Smooth muscle cell (in vitro differentiated cells): ENCODE measurements at regions not wholly inside any gene's neighbourhood (a gene's known extent, or its start where the extent isn't known, plus 50 kb on each side); places are given as distances from the start of the nearest gene placed in this dataset.
A peak's percentile ranks its signal among the peaks of the same experiment; 100 is the strongest.

ENCODE experiments used
- DNase-seq: peaks from one replicate; lab custom pipeline; 2025; ENCODE audit not compliant: unreplicated experiment; lab: John Stamatoyannopoulos, UW
- H2AFZ ChIP-seq: fragments of 200-600 bp; sonication (generic); 2 replicates; pipeline ENCODE4 v1.6.0; 2016; ENCODE audit warnings: antibody characterized with exemption, low read depth, mild to moderate bottlenecking
- H3F3A ChIP-seq: fragments of 200-600 bp; sonication (generic); 2 replicates; pipeline ENCODE4 v1.6.0; 2017; ENCODE audit warnings: antibody characterized with exemption, low read depth
- H3K27ac ChIP-seq: fragments of 200-600 bp; sonication (generic); 2 replicates; pipeline ENCODE4 v1.5.1; 2016; ENCODE audit warnings: low read depth, mild to moderate bottlenecking
- H3K27me3 ChIP-seq: fragments of 200-600 bp; sonication (generic); 2 replicates; pipeline ENCODE4 v1.6.1; 2016; ENCODE audit warnings: low read depth, mild to moderate bottlenecking
- H3K36me3 ChIP-seq: fragments of 200-600 bp; sonication (generic); 2 replicates; pipeline ENCODE4 v1.5.1; 2016; ENCODE audit warnings: low read depth
- H3K4me1 ChIP-seq: fragments of 200-600 bp; sonication (generic); 2 replicates; pipeline ENCODE4 v1.5.1; 2016; ENCODE audit warnings: low read depth
- H3K4me2 ChIP-seq: fragments of 200-600 bp; sonication (generic); 2 replicates; pipeline ENCODE4 v1.6.0; 2016; ENCODE audit warnings: mild to moderate bottlenecking
- H3K4me3 ChIP-seq: fragments of 200-600 bp; sonication (generic); 2 replicates; pipeline ENCODE4 v1.5.1; 2016; ENCODE audit warnings: mild to moderate bottlenecking
- H3K79me2 ChIP-seq: fragments of 200-600 bp; sonication (generic); 2 replicates; pipeline ENCODE4 v1.6.0; 2016; ENCODE audit warnings: low read depth, mild to moderate bottlenecking
- H3K9ac ChIP-seq: fragments of 200-600 bp; sonication (generic); 2 replicates; pipeline ENCODE4 v1.6.0; 2016; ENCODE audit warnings: low read depth
- H3K9me3 ChIP-seq: fragments of 200-600 bp; sonication (generic); replicated peaks from 2 replicates; pipeline ENCODE4 v1.5.1; 2016; ENCODE audit warnings: low read depth
- H4K20me1 ChIP-seq: fragments of 200-600 bp; sonication (generic); 2 replicates; pipeline ENCODE4 v1.6.0; 2016; ENCODE audit warnings: low read depth
- CTCF ChIP-seq: fragments of 200-600 bp; sonication (generic); IDR thresholded peaks from 2 replicates; pipeline ENCODE4 v1.5.1; 2017; ENCODE audit warnings: borderline replicate concordance, mild to moderate bottlenecking, antibody characterized with exemption; ENCODE audit not compliant: insufficient read depth, poor library complexity, severe bottlenecking
- WGBS: methylation state at CpG from one replicate; pipeline ENCODE4 v1.1.7; 2016; ENCODE audit warnings: low lambda C conversion rate; 5-methylcytosine and 5-hydroxymethylcytosine counted together

GRCh38 chr12:23356927-23357708 lies 592.4 kb downstream of the SOX5 start:
- H3K27ac ChIP-seq, result no peak overlapping the region
- TF ChIP-seq CTCF, result no peak
- H3K27me3 ChIP-seq, result no peaks in the 10 kb centered on the region
- H3K4me3 ChIP-seq, result no peak overlapping the region
- no peaks in the 10 kb centered on the region for H3K36me3 ChIP-seq
- H4K20me1 ChIP-seq, result no peaks in the 10 kb centered on the region
- WGBS, result 93% methylated on average over 9 of the region's 9 CpGs
- no peak for DNase-seq
- no peaks in the 10 kb centered on the region for H3K9me3 ChIP-seq
- H3K4me2 ChIP-seq, result no peak overlapping the region
- no peaks in the 10 kb centered on the region for H3K79me2 ChIP-seq
- H3F3A ChIP-seq, result no peaks in the 10 kb centered on the region
- H3K9ac ChIP-seq, result no peak overlapping the region
- no peaks in the 10 kb centered on the region for H3K4me1 ChIP-seq
- H2AFZ ChIP-seq, result no peak overlapping the region

GRCh38 chr12:23359975-23360701 lies 589.3 kb downstream of the SOX5 start:
- no peaks in the 10 kb centered on the region for H3K36me3 ChIP-seq
- H3K9me3 ChIP-seq, result no peaks in the 10 kb centered on the region
- WGBS, result 96% methylated on average over 3 of the region's 3 CpGs
- no peak overlapping the region for H3K9ac ChIP-seq
- no peak overlapping the region for H2AFZ ChIP-seq
- no peak overlapping the region for H3K4me2 ChIP-seq
- no peaks in the 10 kb centered on the region for H3K79me2 ChIP-seq
- no peak for TF ChIP-seq CTCF
- no peak overlapping the region for H3K4me3 ChIP-seq
- no peaks in the 10 kb centered on the region for H3F3A ChIP-seq
- no peak for DNase-seq
- no peak overlapping the region for H3K27ac ChIP-seq
- no peaks in the 10 kb centered on the region for H3K27me3 ChIP-seq
- no peaks in the 10 kb centered on the region for H3K4me1 ChIP-seq
- no peaks in the 10 kb centered on the region for H4K20me1 ChIP-seq

- Histone ChIP-seq H3K4me1 (no peaks in the 10 kb centered on the region), H3K27me3 (no peaks in the 10 kb centered on the region), H3F3A (no peaks in the 10 kb centered on the region), H3K36me3 (no peaks in the 10 kb centered on the region), H4K20me1 (no peaks in the 10 kb centered on the region), H2AFZ (no peak overlapping the region), H3K9ac (no peak overlapping the region), H3K4me3 (no peak overlapping the region), H3K9me3 (no peaks in the 10 kb centered on the region), H3K79me2 (no peaks in the 10 kb centered on the region), H3K27ac (no peak overlapping the region), H3K4me2 (no peak overlapping the region)
- no peak for DNase-seq
- TF ChIP-seq CTCF, result peak; percentile 10
- WGBS, result 65% methylated on average over 6 of the region's 6 CpGs
These were observed 587.5 kb downstream of the SOX5 start for GRCh38 chr12:23361971-23362370.
